Stomach (tissue), 4 donors: ENCODE measurements at regions not wholly inside any gene's neighbourhood (a gene's known extent, or its start where the extent isn't known, plus 50 kb on each side); places are given as distances from the start of the nearest gene placed in this dataset.

Experiments used
- POLR2AphosphoS5 ChIP-seq, 3 donors: sonication (generic); formaldehyde crosslinking; IDR thresholded peaks; one replicate each; pipeline ENCODE4 v1.6.1; 2016; ENCODE audit warnings: antibody characterized with exemption in 3 of 3
- TF ChIP-seq, protein P1 (sequence below), 7 experiments: fragments of 450-650 bp in 4 of 7; fragments of 200-600 bp in 3 of 7; sonication (generic) in 3 of 7; IDR thresholded peaks; one replicate each; pipeline ENCODE4 v1.5.1; 2016 to 2019; ENCODE audit warnings: antibody characterized with exemption in 7 of 7, control low read depth in 2 of 7, mild to moderate bottlenecking in 1 of 7

DNA sequence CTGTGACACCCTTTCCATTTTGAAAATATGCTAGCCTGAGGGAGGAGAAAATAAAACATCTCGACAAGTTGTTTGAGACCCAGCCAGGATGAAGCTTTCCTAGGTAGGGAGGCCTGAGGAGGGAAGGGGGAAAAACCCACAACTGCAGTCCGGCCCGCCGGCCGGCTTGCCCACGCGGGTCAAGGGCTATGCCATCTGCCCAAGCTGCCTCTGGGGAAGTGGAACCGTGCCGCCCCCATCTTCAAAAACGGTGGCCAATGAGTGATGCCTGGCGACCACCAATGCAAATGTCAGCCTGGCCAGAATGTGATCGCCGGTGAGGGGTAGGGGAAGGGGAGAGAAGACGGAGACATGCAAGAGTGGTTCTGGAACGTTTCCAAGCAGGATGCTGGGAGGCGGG is 263.5 kb upstream of the ALG10B start:
- TF ChIP-seq POLR2AphosphoS5 (IDR thresholded peaks at IDR 0.05): no peak
- TF ChIP-seq, protein P1, sequence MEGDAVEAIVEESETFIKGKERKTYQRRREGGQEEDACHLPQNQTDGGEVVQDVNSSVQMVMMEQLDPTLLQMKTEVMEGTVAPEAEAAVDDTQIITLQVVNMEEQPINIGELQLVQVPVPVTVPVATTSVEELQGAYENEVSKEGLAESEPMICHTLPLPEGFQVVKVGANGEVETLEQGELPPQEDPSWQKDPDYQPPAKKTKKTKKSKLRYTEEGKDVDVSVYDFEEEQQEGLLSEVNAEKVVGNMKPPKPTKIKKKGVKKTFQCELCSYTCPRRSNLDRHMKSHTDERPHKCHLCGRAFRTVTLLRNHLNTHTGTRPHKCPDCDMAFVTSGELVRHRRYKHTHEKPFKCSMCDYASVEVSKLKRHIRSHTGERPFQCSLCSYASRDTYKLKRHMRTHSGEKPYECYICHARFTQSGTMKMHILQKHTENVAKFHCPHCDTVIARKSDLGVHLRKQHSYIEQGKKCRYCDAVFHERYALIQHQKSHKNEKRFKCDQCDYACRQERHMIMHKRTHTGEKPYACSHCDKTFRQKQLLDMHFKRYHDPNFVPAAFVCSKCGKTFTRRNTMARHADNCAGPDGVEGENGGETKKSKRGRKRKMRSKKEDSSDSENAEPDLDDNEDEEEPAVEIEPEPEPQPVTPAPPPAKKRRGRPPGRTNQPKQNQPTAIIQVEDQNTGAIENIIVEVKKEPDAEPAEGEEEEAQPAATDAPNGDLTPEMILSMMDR (IDR thresholded peaks at IDR 0.05): no peak
